BJ (cell line): ENCODE measurements at regions not wholly inside any gene's neighbourhood (a gene's known extent, or its start where the extent isn't known, plus 50 kb on each side); places are given as distances from the start of the nearest gene placed in this dataset.

ENCODE experiments used
- CTCF ChIA-PET: fragments of 350-600 bp; formaldehyde crosslinking; extraction: SDS; loops from one replicate; lab custom pipeline; 2021; ENCODE audit warnings: antibody characterized with exemption, inconsistent platforms; lab: Yijun Ruan, JAX
- POLR2A ChIA-PET: fragments of 300-600 bp; sonication (Branson Sonifier 250); formaldehyde crosslinking; extraction: SDS; loops from one replicate; lab custom pipeline; 2021; ENCODE audit warnings: antibody characterized with exemption; lab: Charles Lee
- DNase-seq: peaks from one replicate; pipeline ENCODE4 v3.0.0-alpha.2; 2011; ENCODE audit warnings: low read depth
- H3K27me3 ChIP-seq: 2 replicates; pipeline ENCODE4 v1.6.0; 2011; ENCODE audit warnings: low read length; ENCODE audit not compliant: control insufficient read depth, insufficient read depth
- H3K36me3 ChIP-seq: 2 replicates; pipeline ENCODE4 v1.5.1; 2011; ENCODE audit warnings: low read length; ENCODE audit not compliant: control insufficient read depth, insufficient read depth
- H3K4me3 ChIP-seq: 2 replicates; pipeline ENCODE4 v1.5.1; 2011; ENCODE audit warnings: low read depth, mild to moderate bottlenecking, control low read depth, low read length
- CTCF ChIP-seq: IDR thresholded peaks from 2 replicates; pipeline ENCODE4 v1.5.1; 2011; ENCODE audit warnings: low read depth, mild to moderate bottlenecking, control low read depth, inconsistent platforms, low read length, moderate library complexity; ENCODE audit not compliant: insufficient read depth

DNA sequence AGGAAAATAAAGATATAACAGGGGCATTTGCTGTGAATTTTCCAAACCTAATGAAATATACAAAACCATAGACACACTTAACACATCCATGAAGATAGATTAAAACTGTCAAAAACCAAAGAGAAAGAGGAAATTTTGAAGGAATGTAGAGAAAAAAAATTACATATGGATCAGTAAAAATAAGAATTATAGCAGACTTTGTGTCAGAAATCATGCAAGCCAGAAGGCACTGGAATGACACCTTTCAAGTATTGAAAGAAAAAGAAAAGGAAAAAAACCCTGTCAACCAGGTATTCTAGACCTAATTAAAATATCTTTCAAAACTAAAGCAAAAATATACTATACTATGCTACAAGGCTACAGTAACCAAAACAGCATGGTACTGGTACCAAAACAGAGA is 125.8 kb upstream of the PALMD start:
- no peak for DNase-seq
- TF ChIP-seq CTCF, result no peak
- Histone ChIP-seq H3K36me3 (no peaks in the 10 kb centered on the region), H3K4me3 (no peak overlapping the region), H3K27me3 (no peaks in the 10 kb centered on the region)
- ChIA-PET POLR2A (no interaction called here), CTCF (no interaction called here)

GRCh38 chr1:99525331-99525730 is 120.6 kb upstream of the PALMD start:
- Histone ChIP-seq H3K4me3 (no peak overlapping the region), H3K36me3 (no peaks in the 10 kb centered on the region), H3K27me3 (no peaks in the 10 kb centered on the region)
- ChIA-PET POLR2A (no interaction called here), CTCF (interaction anchor here (1.4 to 4.1 kb wide), 5 partner anchors 9 to 71 kb away, joined by 3 to 22 read pairs (median 5); no protein-coding TSS in a partner anchor)
- DNase-seq, result no peak
- TF ChIP-seq CTCF, result no peak

DNA sequence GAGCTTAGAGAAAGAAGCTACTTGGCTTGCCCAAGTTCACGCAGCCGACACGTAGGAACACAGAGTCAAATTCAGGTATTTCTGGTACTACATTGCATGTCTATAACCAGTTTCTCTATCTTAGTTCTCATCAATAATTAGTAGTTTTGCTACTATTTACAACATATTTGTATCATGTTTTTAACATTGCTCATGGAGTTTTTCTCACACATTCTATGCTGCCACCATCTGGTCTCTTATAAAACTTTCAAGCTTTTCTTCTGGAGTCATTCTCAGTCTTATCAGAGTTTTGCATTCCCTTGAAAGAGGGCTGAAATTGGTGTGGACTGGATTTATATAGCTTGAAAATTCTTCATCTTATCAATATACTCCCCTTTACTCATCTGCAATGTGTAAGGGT is 118.8 kb upstream of the PALMD start:
- DNase-seq, result no peak
- peak; percentile 49 for TF ChIP-seq CTCF
- no peak overlapping the region for H3K4me3 ChIP-seq
- POLR2A ChIA-PET, result no interaction called here
- CTCF ChIA-PET, result interaction anchor here (0.7 to 4.1 kb wide), 19 partner anchors 7 to 861 kb away, joined by 3 to 22 read pairs (median 4); no protein-coding TSS in a partner anchor
- no peaks in the 10 kb centered on the region for H3K36me3 ChIP-seq
- no peaks in the 10 kb centered on the region for H3K27me3 ChIP-seq

- H3K27me3 ChIP-seq, result no peaks in the 10 kb centered on the region
- ChIA-PET POLR2A (no interaction called here), CTCF (interaction anchor here (0.7 to 4.1 kb wide), 15 partner anchors 8 to 860 kb away, joined by 3 to 22 read pairs (median 4); no protein-coding TSS in a partner anchor)
- no peaks in the 10 kb centered on the region for H3K36me3 ChIP-seq
- H3K4me3 ChIP-seq, result no peak overlapping the region
- no peak for DNase-seq
- TF ChIP-seq CTCF, result no peak
Observed at GRCh38 chr1:99527545-99527944, 118.4 kb upstream of the PALMD start.

- Histone ChIP-seq H3K36me3 (no peaks in the 10 kb centered on the region), H3K4me3 (no peak overlapping the region), H3K27me3 (no peaks in the 10 kb centered on the region)
- no peak for DNase-seq
- TF ChIP-seq CTCF, result no peak
- ChIA-PET POLR2A (no interaction called here), CTCF (interaction anchor here (4.1 kb wide), 1 partner anchor 9 kb away, joined by 22 read pairs; no protein-coding TSS in a partner anchor)
Observed at GRCh38 chr1:99529002-99529401, 116.9 kb upstream of the PALMD start.
